Gastrocnemius medialis (tissue), 4 donors: ENCODE measurements at regions not wholly inside any gene's neighbourhood (a gene's known extent, or its start where the extent isn't known, plus 50 kb on each side); places are given as distances from the start of the nearest gene placed in this dataset.

Experiments used
- ATAC-seq, 2 donors: fragments of 150-250 bp; one replicate each; pipeline ENCODE4 v1.9.1; 2016
- DNase-seq, 2 donors: peaks; one replicate each; pipeline ENCODE4 v3.0.0-alpha.2; 2019
- H3K27ac ChIP-seq, 4 donors: fragments of 200-600 bp; sonication (generic); 1 replicate in 1 of 4; 2 replicates in 3 of 4; pipeline ENCODE4 v1.5.1; 2016 to 2018; ENCODE audit warnings: mild to moderate bottlenecking in 2 of 4, moderate library complexity in 1 of 4
- H3K27me3 ChIP-seq, 3 donors: fragments of 200-600 bp; sonication (generic) in 2 of 3; 1 replicate in 1 of 3; 2 replicates in 2 of 3; pipeline versions ENCODE4 v1.5.1 to v1.6.0; 2016 to 2019; ENCODE audit warnings: mild to moderate bottlenecking in 1 of 3, moderate library complexity in 1 of 3
- H3K36me3 ChIP-seq, 2 donors: fragments of 200-600 bp; sonication (generic) in 1 of 2; one replicate each; pipeline ENCODE4 v1.5.1; 2017 to 2018
- H3K4me1 ChIP-seq, 2 donors: fragments of 200-600 bp; sonication (generic) in 1 of 2; one replicate each; pipeline ENCODE4 v1.5.1; 2016 to 2017; ENCODE audit warnings: mild to moderate bottlenecking in 2 of 2
- H3K4me3 ChIP-seq, 4 donors: fragments of 200-600 bp; sonication (generic) in 3 of 4; 1 replicate in 1 of 4; 2 replicates in 3 of 4; pipeline ENCODE4 v1.5.1; 2016 to 2019; ENCODE audit warnings: mild to moderate bottlenecking in 2 of 4
- H3K9me3 ChIP-seq, 3 donors: fragments of 200-600 bp; sonication (generic) in 2 of 3; 1 replicate in 1 of 3; 2 replicates in 2 of 3; pipeline ENCODE4 v1.5.1; 2016 to 2019
- POLR2A ChIP-seq, 2 donors: fragments of 450-650 bp; IDR thresholded peaks; one replicate each; pipeline ENCODE4 v1.6.1; 2017; ENCODE audit warnings: antibody characterized with exemption in 2 of 2, mild to moderate bottlenecking in 2 of 2, moderate library complexity in 2 of 2
- in situ Hi-C, 4 donors: fragments of 200-750 bp; cut with MboI; loops; one replicate each; pipeline versions ENCODE4 v1.15.0 to v1.8.0; 2017; ENCODE audit warnings: low sequenced_read_pairs in 4 of 4
- intact Hi-C: fragments of 100-400 bp; cut with DNase I; formaldehyde crosslinking; loops from one replicate; pipeline ENCODE4 v1.15.1; 2023; ENCODE audit warnings: low total_unique reads
- TF ChIP-seq, protein P1 (sequence below), 5 experiments: fragments of 450-650 bp in 3 of 5; fragments of 200-600 bp in 2 of 5; sonication (generic) in 2 of 5; IDR thresholded peaks in 4 of 5; conservative IDR thresholded peaks in 1 of 5; 1 replicate in 4 of 5; 2 replicates in 1 of 5; pipeline ENCODE4 v1.5.1; 2016 to 2019; ENCODE audit warnings: antibody characterized with exemption in 5 of 5, mild to moderate bottlenecking in 3 of 5, moderate library complexity in 3 of 5

- H3K27ac ChIP-seq: no peak overlapping the region
- in situ Hi-C loops (no loop called here), intact Hi-C loops (no loop called here)
- no peaks in the 10 kb centered on the region for H3K9me3 ChIP-seq
- H3K4me3 ChIP-seq: no peak overlapping the region
- TF ChIP-seq, protein P1, sequence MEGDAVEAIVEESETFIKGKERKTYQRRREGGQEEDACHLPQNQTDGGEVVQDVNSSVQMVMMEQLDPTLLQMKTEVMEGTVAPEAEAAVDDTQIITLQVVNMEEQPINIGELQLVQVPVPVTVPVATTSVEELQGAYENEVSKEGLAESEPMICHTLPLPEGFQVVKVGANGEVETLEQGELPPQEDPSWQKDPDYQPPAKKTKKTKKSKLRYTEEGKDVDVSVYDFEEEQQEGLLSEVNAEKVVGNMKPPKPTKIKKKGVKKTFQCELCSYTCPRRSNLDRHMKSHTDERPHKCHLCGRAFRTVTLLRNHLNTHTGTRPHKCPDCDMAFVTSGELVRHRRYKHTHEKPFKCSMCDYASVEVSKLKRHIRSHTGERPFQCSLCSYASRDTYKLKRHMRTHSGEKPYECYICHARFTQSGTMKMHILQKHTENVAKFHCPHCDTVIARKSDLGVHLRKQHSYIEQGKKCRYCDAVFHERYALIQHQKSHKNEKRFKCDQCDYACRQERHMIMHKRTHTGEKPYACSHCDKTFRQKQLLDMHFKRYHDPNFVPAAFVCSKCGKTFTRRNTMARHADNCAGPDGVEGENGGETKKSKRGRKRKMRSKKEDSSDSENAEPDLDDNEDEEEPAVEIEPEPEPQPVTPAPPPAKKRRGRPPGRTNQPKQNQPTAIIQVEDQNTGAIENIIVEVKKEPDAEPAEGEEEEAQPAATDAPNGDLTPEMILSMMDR (IDR thresholded peaks at IDR 0.05 in 4 of 5, conservative IDR thresholded peaks at IDR 0.05 in 1 of 5): no peak
- TF ChIP-seq POLR2A (IDR thresholded peaks at IDR 0.05): no peak
- ATAC-seq (no peak), DNase-seq (no peak)
- H3K36me3 ChIP-seq: no peaks in the 10 kb centered on the region
- no peaks in the 10 kb centered on the region for H3K27me3 ChIP-seq
- no peaks in the 10 kb centered on the region for H3K4me1 ChIP-seq
Measured at GRCh38 chr3:116618930-116619329, 90.6 kb upstream of the TUSC7 start.

- intact Hi-C loops (no loop called here), in situ Hi-C loops (no loop called here)
- ATAC-seq (no peak), DNase-seq (no peak)
- Histone ChIP-seq H3K4me1 (no peaks in the 10 kb centered on the region), H3K9me3 (no peaks in the 10 kb centered on the region), H3K27ac (no peak overlapping the region), H3K4me3 (no peak overlapping the region), H3K27me3 (no peaks in the 10 kb centered on the region), H3K36me3 (no peaks in the 10 kb centered on the region)
- no peak for TF ChIP-seq POLR2A (IDR thresholded peaks at IDR 0.05)
- TF ChIP-seq, protein P1 (IDR thresholded peaks at IDR 0.05 in 4 of 5, conservative IDR thresholded peaks at IDR 0.05 in 1 of 5): no peak
Measured at GRCh38 chr3:116630494-116630893, 79.1 kb upstream of the TUSC7 start.

GRCh38 chr3:116639641-116640040 is 69.9 kb upstream of the TUSC7 start:
- H3K4me1 ChIP-seq: no peaks in the 10 kb centered on the region
- TF ChIP-seq, protein P1 (IDR thresholded peaks at IDR 0.05 in 4 of 5, conservative IDR thresholded peaks at IDR 0.05 in 1 of 5): no peak
- TF ChIP-seq POLR2A (IDR thresholded peaks at IDR 0.05): no peak

DNA sequence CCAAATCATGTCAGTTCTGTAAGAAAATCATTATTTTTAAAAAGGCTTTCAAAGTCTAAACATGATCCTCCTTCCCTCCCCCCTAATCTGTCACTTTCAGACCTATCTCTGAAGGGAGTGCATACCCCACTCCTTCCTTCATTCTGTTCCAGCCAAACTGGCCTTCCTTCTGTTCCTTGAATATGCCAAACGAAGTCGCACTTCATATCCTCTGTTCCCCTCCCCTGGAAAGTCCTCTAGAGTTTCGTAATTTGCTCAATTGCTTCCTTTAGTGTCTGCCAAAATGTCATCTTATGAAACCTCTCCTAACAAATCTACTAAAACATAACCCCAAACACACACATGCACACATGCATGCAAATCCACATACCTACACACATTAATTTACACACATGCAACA is 69.5 kb upstream of the TUSC7 start:
- DNase-seq (no peak), ATAC-seq (no peak)
- in situ Hi-C loops: no loop called here
- Histone ChIP-seq H3K36me3 (no peaks in the 10 kb centered on the region), H3K27me3 (no peaks in the 10 kb centered on the region), H3K9me3 (no peaks in the 10 kb centered on the region), H3K27ac (no peak overlapping the region), H3K4me3 (no peak overlapping the region), H3K4me1 (no peaks in the 10 kb centered on the region)
- TF ChIP-seq, protein P1 (IDR thresholded peaks at IDR 0.05 in 4 of 5, conservative IDR thresholded peaks at IDR 0.05 in 1 of 5): no peak
- TF ChIP-seq POLR2A (IDR thresholded peaks at IDR 0.05): no peak
- intact Hi-C loops: no loop called here

More at GRCh38 chr3:116639641-116640040, 69.9 kb upstream of the TUSC7 start:
- no peak for DNase-seq
- no peaks in the 10 kb centered on the region for H3K9me3 ChIP-seq
- no peaks in the 10 kb centered on the region for H3K36me3 ChIP-seq
- no peaks in the 10 kb centered on the region for H3K27me3 ChIP-seq
- no peak overlapping the region for H3K27ac ChIP-seq
- no peak overlapping the region for H3K4me3 ChIP-seq
- intact Hi-C loops (no loop called here), in situ Hi-C loops (no loop called here)
- no peak for ATAC-seq

GRCh38 chr3:116643001-116643400 is 66.6 kb upstream of the TUSC7 start:
- intact Hi-C loops: no loop called here
- Histone ChIP-seq H3K36me3 (no peaks in the 10 kb centered on the region), H3K9me3 (no peaks in the 10 kb centered on the region), H3K4me3 (no peak overlapping the region), H3K27me3 (no peaks in the 10 kb centered on the region), H3K27ac (no peak overlapping the region), H3K4me1 (no peaks in the 10 kb centered on the region)
- in situ Hi-C loops: no loop called here
- TF ChIP-seq, protein P1 (IDR thresholded peaks at IDR 0.05 in 4 of 5, conservative IDR thresholded peaks at IDR 0.05 in 1 of 5): no peak
- no peak for TF ChIP-seq POLR2A (IDR thresholded peaks at IDR 0.05)
- DNase-seq: no peak
- no peak for ATAC-seq
